Neuronal stem cell (in vitro differentiated cells): ENCODE measurements at regions not wholly inside any gene's neighbourhood (a gene's known extent, or its start where the extent isn't known, plus 50 kb on each side); places are given as distances from the start of the nearest gene placed in this dataset.

Experiments used
- DNase-seq: peaks from one replicate; pipeline ENCODE4 v3.0.0-alpha.2; 2013; ENCODE audit warnings: low spot score
- H2AFZ ChIP-seq: one replicate; pipeline ENCODE4 v1.6.1; 2013; ENCODE audit warnings: mild to moderate bottlenecking, low read length, inconsistent platforms
- H2AK5ac ChIP-seq: 2 replicates; pipeline ENCODE4 v1.6.1; 2013; ENCODE audit warnings: low read depth, mild to moderate bottlenecking, inconsistent platforms, low read length, moderate library complexity, mixed read lengths
- H2BK120ac ChIP-seq: 2 replicates; pipeline ENCODE4 v1.6.1; 2013; ENCODE audit warnings: low read depth, mild to moderate bottlenecking, inconsistent platforms, low read length, moderate library complexity, mixed read lengths
- H2BK12ac ChIP-seq: one replicate; pipeline ENCODE4 v1.6.1; 2013; ENCODE audit warnings: low read length, inconsistent platforms
- H2BK15ac ChIP-seq: 2 replicates; pipeline ENCODE4 v1.6.1; 2013; ENCODE audit warnings: mild to moderate bottlenecking, low read length, inconsistent platforms, mixed read lengths
- H2BK5ac ChIP-seq: one replicate; pipeline ENCODE4 v1.6.1; 2013; ENCODE audit warnings: inconsistent platforms, mild to moderate bottlenecking, low read length, moderate library complexity
- H3K14ac ChIP-seq: one replicate; pipeline ENCODE4 v1.6.1; 2013; ENCODE audit warnings: low read length, inconsistent platforms
- H3K18ac ChIP-seq: 2 replicates; pipeline ENCODE4 v1.6.1; 2013; ENCODE audit warnings: low read length, inconsistent platforms
- H3K23ac ChIP-seq: 2 replicates; pipeline ENCODE4 v1.6.1; 2013; ENCODE audit warnings: low read depth, mild to moderate bottlenecking, mixed read lengths, low read length, inconsistent platforms; ENCODE audit not compliant: poor library complexity
- H3K27ac ChIP-seq: replicated peaks from 3 replicates; pipeline ENCODE4 v1.5.1; 2013; ENCODE audit warnings: low read length, inconsistent platforms
- H3K27me3 ChIP-seq, 3 experiments: 2 replicates each; pipeline ENCODE4 v1.6.1; 2013; ENCODE audit warnings: low read length in 3 of 3, mild to moderate bottlenecking in 2 of 3, inconsistent platforms in 1 of 3, low read depth in 1 of 3, mixed read lengths in 1 of 3, moderate library complexity in 1 of 3; ENCODE audit not compliant: control insufficient read depth in 3 of 3, insufficient read depth in 3 of 3
- H3K36me3 ChIP-seq, 2 donors: replicated peaks in 1 of 2; 2 replicates each; pipeline ENCODE4 v1.6.1; 2013; ENCODE audit warnings: low read length in 2 of 2; ENCODE audit not compliant: control insufficient read depth in 2 of 2, insufficient read depth in 2 of 2
- H3K4ac ChIP-seq: 2 replicates; pipeline ENCODE4 v1.6.1; 2013; ENCODE audit warnings: inconsistent platforms, mild to moderate bottlenecking, low read length, moderate library complexity
- H3K4me1 ChIP-seq, 2 donors: 1 replicate in 1 of 2; 2 replicates in 1 of 2; pipeline ENCODE4 v1.6.1; 2013; ENCODE audit warnings: low read length in 2 of 2, low read depth in 1 of 2; ENCODE audit not compliant: control insufficient read depth in 2 of 2, insufficient read depth in 1 of 2
- H3K4me2 ChIP-seq: one replicate; pipeline ENCODE4 v1.6.1; 2013; ENCODE audit warnings: mild to moderate bottlenecking, low read length, inconsistent platforms; ENCODE audit not compliant: insufficient read depth, poor library complexity, severe bottlenecking
- H3K4me3 ChIP-seq, 2 donors: 2 replicates each; pipeline ENCODE4 v1.5.1; 2013; ENCODE audit warnings: low read length in 2 of 2, mild to moderate bottlenecking in 2 of 2, inconsistent platforms in 1 of 2, moderate library complexity in 1 of 2
- H3K79me1 ChIP-seq: one replicate; pipeline ENCODE4 v1.6.1; 2013; ENCODE audit warnings: low read depth, mild to moderate bottlenecking, inconsistent platforms, low read length, moderate library complexity
- H3K9ac ChIP-seq: one replicate; pipeline ENCODE4 v1.6.1; 2013; ENCODE audit warnings: mild to moderate bottlenecking, low read depth, low read length, inconsistent platforms; ENCODE audit not compliant: poor library complexity
- H3K9me3 ChIP-seq, 2 donors: replicated peaks in 1 of 2; 2 replicates each; pipeline versions ENCODE3 to v1.6.1; 2013; ENCODE audit warnings: low read length in 2 of 2, mild to moderate bottlenecking in 2 of 2, inconsistent platforms in 1 of 2, low read depth in 1 of 2, mixed read lengths in 1 of 2, moderate library complexity in 1 of 2; ENCODE audit not compliant: control insufficient read depth in 2 of 2, insufficient read depth in 1 of 2
- H4K8ac ChIP-seq: one replicate; pipeline ENCODE4 v1.6.1; 2013; ENCODE audit warnings: low read depth, mild to moderate bottlenecking, inconsistent platforms, low read length, moderate library complexity
- H4K91ac ChIP-seq: one replicate; pipeline ENCODE4 v1.6.1; 2013; ENCODE audit warnings: low read length, low read depth, mild to moderate bottlenecking, inconsistent platforms; ENCODE audit not compliant: poor library complexity
- WGBS, 2 donors: extraction: QIAGEN DNeasy Blood & Tissue Kit; methylation state at CpG; one replicate each; pipeline ENCODE4 v1.1.7; 2013; ENCODE audit warnings: missing lambda C conversion rate in 2 of 2, mixed read lengths in 1 of 2; ENCODE audit not compliant: insufficient read length in 2 of 2, insufficient replicate concordance in 1 of 2; ENCODE audit errors: extremely low coverage in 2 of 2; 5-methylcytosine and 5-hydroxymethylcytosine counted together

DNA sequence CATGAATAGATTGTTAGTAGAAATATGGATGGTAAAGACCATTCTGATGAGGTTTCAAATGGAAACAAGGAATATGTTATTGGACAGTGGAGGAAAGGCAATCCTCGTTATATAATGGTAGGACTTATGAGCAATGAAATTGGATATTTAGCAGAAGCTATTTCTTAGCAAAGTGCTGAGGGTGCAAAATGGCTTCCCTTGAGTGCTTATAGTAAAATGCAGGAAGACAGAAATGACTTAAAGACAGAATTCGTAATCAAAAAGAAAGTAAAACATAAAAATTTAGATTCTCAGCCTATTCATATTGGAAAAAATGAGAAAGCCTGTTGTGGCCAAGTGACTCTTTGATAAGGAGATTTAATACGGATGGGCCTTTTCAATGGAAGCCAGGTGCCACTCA is 102.1 kb upstream of the ADRA1B start:
- Histone ChIP-seq H3K9ac (no peak overlapping the region), H3K14ac (no peak overlapping the region), H3K4ac (no peak overlapping the region), H3K27me3 (peaks cover 0 to 4% (median 0%) of the 10 kb centered on the region in 3 experiments), H3K36me3 (no peaks in the 10 kb centered on the region), H2AK5ac (no peak overlapping the region), H3K4me1 (peaks cover 0 to 1% of the 10 kb centered on the region in 2 donors), H2BK15ac (no peak overlapping the region), H2BK120ac (no peak overlapping the region), H3K27ac (no peak overlapping the region), H3K4me2 (no peak overlapping the region), H3K18ac (no peak overlapping the region), H4K91ac (no peak overlapping the region), H3K79me1 (no peaks in the 10 kb centered on the region), H3K9me3 (no peaks in the 10 kb centered on the region), H3K23ac (no peak overlapping the region), H3K4me3 (no peak overlapping the region), H2AFZ (no peak overlapping the region), H2BK5ac (no peak overlapping the region), H4K8ac (no peak overlapping the region), H2BK12ac (no peak overlapping the region)
- no CpG with 5 or more reads among the region's 3 CpGs for WGBS, 2 donors
- DNase-seq, result no peak

DNA sequence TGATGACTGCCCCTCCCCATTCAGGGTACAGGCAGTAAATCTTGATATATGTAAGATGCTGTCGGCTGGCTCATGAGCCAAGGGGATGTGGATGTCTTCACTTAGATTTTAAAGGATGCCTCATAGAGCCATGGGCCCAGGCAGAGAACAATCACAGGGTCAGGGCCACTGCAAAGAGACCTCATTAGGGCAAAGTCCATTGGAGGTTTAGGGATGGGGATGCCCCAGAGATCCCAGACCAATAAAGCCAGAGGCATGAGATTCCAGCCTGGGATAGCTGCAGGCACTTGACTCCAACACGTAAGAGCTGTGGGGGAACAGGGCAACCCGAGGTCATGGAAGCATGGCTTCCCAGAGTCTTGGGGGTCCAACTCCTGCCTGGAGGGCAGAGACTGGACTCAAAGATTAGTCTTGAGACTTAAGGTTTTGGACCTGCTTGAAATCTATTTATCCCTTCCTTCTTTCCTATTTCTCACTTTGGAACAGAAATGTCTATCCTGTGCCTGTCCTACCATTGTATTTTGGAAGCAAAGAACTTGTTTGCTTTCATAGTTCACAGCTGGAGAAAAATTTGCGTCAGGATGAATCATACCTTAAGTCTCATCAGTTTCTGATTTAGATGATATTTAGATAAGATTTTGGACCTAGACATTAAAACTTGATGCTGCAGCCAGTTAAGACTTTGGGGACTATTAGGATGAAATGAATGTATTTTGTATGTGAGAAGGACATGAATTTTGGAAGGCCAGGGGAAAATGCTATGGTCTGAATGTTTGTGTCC is 101.3 kb upstream of the ADRA1B start:
- Histone ChIP-seq H3K36me3 (no peaks in the 10 kb centered on the region), H3K4me3 (no peak overlapping the region), H3K14ac (no peak overlapping the region), H2AFZ (no peak overlapping the region), H4K91ac (no peak overlapping the region), H2BK12ac (no peak overlapping the region), H3K9ac (no peak overlapping the region), H2BK15ac (no peak overlapping the region), H3K4me1 (peaks cover 0 to 1% of the 10 kb centered on the region in 2 donors), H3K9me3 (no peaks in the 10 kb centered on the region), H2BK120ac (no peak overlapping the region), H2BK5ac (no peak overlapping the region), H3K23ac (no peak overlapping the region), H3K27me3 (peaks cover 0 to 4% (median 0%) of the 10 kb centered on the region in 3 experiments), H3K4me2 (no peak overlapping the region), H3K18ac (no peak overlapping the region), H3K79me1 (no peaks in the 10 kb centered on the region), H3K27ac (no peak overlapping the region), H3K4ac (no peak overlapping the region), H4K8ac (no peak overlapping the region), H2AK5ac (no peak overlapping the region)
- no CpG with 5 or more reads among the region's 4 CpGs for whole genome bisulfite sequencing, 2 donors
- no peak for DNase-seq

DNA sequence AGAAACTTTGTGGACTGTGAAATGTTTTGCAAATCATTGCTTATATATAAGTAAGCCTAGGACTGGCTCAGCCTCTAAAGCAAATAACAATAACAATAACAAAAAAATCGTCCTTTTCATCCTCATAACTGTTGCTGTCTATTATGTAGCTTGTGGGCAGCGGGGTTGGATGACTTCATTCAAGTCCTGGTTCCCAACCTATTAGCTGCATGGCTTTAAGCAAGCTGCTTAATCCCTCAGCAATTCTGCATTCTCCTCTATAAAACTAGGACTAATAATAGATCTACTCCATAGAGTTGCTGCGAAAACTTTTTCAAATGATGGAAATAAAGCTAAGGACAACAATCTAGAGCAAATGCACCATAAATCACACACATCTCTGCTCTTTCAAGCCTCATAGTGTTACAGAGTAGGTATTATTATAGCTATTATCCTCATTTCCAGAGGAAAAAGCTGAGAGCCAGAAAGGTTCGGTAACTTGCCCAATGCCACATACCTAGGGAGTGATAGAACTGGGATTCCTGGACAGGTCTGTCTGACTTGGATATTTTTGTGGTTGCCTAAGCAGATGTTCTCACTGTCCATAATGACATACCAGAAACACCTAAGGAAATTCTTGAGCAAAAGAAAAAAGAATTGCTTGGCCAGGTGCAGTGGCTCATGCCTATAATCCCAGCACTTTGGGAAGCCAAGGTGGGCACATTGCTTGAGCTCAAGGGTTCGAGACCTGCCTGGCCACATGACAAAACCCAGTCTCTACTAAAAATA is 98.8 kb upstream of the ADRA1B start:
- H3K4ac ChIP-seq, result no peak overlapping the region
- no peaks in the 10 kb centered on the region for H3K9me3 ChIP-seq
- H2BK15ac ChIP-seq, result no peak overlapping the region
- WGBS, 2 donors, result no CpG with 5 or more reads among the region's 5 CpGs
- H2BK5ac ChIP-seq, result no peak overlapping the region
- H2BK120ac ChIP-seq, result no peak overlapping the region
- H2BK12ac ChIP-seq, result no peak overlapping the region
- peaks cover 0 to 1% of the 10 kb centered on the region in 2 donors for H3K4me1 ChIP-seq
- no peak overlapping the region for H4K8ac ChIP-seq
- no peaks in the 10 kb centered on the region for H3K79me1 ChIP-seq
- H3K23ac ChIP-seq, result no peak overlapping the region
- no peak overlapping the region for H3K14ac ChIP-seq
- no peak overlapping the region for H3K9ac ChIP-seq
- no peaks in the 10 kb centered on the region for H3K36me3 ChIP-seq
- no peak overlapping the region for H4K91ac ChIP-seq
- H3K27me3 ChIP-seq, result peaks cover 0 to 4% (median 0%) of the 10 kb centered on the region in 3 experiments
- H3K27ac ChIP-seq, result no peak overlapping the region
- DNase-seq, result no peak
- no peak overlapping the region for H2AK5ac ChIP-seq
- no peak overlapping the region for H3K18ac ChIP-seq
- H2AFZ ChIP-seq, result no peak overlapping the region
- H3K4me2 ChIP-seq, result no peak overlapping the region
- no peak overlapping the region for H3K4me3 ChIP-seq
